ENCODE measurements at regions not wholly inside any gene's neighbourhood (a gene's known extent, or its start where the extent isn't known, plus 50 kb on each side); places are given as distances from the start of the nearest gene placed in this dataset.

DNA sequence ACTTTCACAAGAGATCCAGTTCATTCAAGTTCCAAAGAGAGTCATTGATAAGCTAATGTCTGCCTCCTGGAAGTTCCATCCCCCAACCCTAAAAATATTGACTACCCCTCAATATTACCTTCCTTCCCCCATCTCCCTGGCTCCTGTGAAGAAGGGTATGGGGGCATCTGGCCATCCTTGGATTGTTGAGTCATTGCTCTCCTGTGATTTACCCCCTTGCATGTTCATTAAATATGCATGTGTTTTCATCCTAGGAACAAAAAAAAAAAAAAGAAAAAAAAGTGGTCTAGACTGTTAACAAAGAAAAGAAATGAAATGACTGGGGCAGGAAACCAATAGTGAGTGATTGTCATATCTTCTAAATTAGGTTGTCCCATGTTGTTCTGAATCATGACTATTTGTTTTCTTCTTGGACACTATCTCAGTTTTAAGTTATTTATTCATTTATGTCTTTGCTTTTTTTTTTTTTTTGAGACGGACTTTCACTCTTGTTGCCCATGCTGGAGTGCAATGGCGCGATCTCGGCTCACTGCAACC, 51.9 kb upstream of the HUWE1 start:
- no peak for ATAC-seq
- DNase-seq: no peak
- intact Hi-C loops (cut with DNase I): no loop called here
- no peak overlapping the region for H3K4me3 ChIP-seq
- TF ChIP-seq, protein P1, sequence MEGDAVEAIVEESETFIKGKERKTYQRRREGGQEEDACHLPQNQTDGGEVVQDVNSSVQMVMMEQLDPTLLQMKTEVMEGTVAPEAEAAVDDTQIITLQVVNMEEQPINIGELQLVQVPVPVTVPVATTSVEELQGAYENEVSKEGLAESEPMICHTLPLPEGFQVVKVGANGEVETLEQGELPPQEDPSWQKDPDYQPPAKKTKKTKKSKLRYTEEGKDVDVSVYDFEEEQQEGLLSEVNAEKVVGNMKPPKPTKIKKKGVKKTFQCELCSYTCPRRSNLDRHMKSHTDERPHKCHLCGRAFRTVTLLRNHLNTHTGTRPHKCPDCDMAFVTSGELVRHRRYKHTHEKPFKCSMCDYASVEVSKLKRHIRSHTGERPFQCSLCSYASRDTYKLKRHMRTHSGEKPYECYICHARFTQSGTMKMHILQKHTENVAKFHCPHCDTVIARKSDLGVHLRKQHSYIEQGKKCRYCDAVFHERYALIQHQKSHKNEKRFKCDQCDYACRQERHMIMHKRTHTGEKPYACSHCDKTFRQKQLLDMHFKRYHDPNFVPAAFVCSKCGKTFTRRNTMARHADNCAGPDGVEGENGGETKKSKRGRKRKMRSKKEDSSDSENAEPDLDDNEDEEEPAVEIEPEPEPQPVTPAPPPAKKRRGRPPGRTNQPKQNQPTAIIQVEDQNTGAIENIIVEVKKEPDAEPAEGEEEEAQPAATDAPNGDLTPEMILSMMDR (IDR thresholded peaks at IDR 0.05): no peak
- no peaks in the 10 kb centered on the region for H3K36me3 ChIP-seq
- no peak overlapping the region for H3K27ac ChIP-seq
- H3K9me3 ChIP-seq: no peaks in the 10 kb centered on the region
- no peaks in the 10 kb centered on the region for H3K27me3 ChIP-seq (ENCODE audit: low read depth)
- H3K4me1 ChIP-seq: no peaks in the 10 kb centered on the region
